GM12878 (cell line): ENCODE measurements at regions not wholly inside any gene's neighbourhood (a gene's known extent, or its start where the extent isn't known, plus 50 kb on each side); places are given as distances from the start of the nearest gene placed in this dataset.

Experiments
- ATAC-seq: fragments of 200-7000 bp; cut with Tn5 transposase; 3 replicates; pipeline ENCODE4 v1.9.1; 2020; ENCODE audit warnings: mild to moderate bottlenecking, moderate library complexity
- BruUV-seq: library from RNA; stranded (reverse); fragments of 400-500 nt; replicated peaks from 2 replicates; lab custom pipeline; 2021; lab: Mats Ljungman, UMichigan
- CTCF ChIA-PET: fragments of 300-600 bp; sonication (Branson Sonifier 250); formaldehyde crosslinking; extraction: SDS; loops from one replicate; lab custom pipeline; 2021; ENCODE audit warnings: inconsistent platforms; lab: Yijun Ruan, JAX
- POLR2A ChIA-PET: fragments of 350-600 bp; formaldehyde crosslinking; extraction: SDS; loops from one replicate; lab custom pipeline; 2021; ENCODE audit warnings: inconsistent platforms; lab: Charles Lee
- RAD21 ChIA-PET: fragments of 300-600 bp; sonication (Branson Sonifier 250); formaldehyde crosslinking; loops from one replicate; lab custom pipeline; 2023; ENCODE audit warnings: antibody characterized with exemption; ENCODE audit not compliant: unreplicated experiment; lab: Charles Lee
- SMC1A ChIA-PET: fragments of 300-600 bp; sonication (Branson Sonifier 250); formaldehyde crosslinking; loops from one replicate; lab custom pipeline; 2023; ENCODE audit not compliant: unreplicated experiment, uncharacterized antibody; lab: Charles Lee
- DNase-seq: peaks from one replicate; pipeline ENCODE4 v3.0.0-alpha.2; 2011; ENCODE audit warnings: low read depth, low spot score
- FAIRE-seq: peaks from 3 replicates; lab custom pipeline; 2011; peaks lifted over from hg19 to GRCh38; lab: Jason Lieb, UNC
- H2AFZ ChIP-seq: 2 replicates; pipeline ENCODE4 v1.6.0; 2011; ENCODE audit warnings: low read depth, low read length, control low read depth; ENCODE audit not compliant: control insufficient read depth
- H3K27ac ChIP-seq: 2 replicates; pipeline ENCODE4 v1.5.1; 2011; ENCODE audit warnings: control low read depth; ENCODE audit not compliant: control insufficient read depth, insufficient read depth
- H3K27me3 ChIP-seq, 2 experiments: replicated peaks in 1 of 2; 2 replicates each; pipeline versions ENCODE4 v1.6.0 to v1.6.1; 2011; ENCODE audit warnings: low read length in 1 of 2; ENCODE audit not compliant: control insufficient read depth in 2 of 2, insufficient read depth in 2 of 2
- H3K36me3 ChIP-seq, 2 experiments: 2 replicates each; pipeline ENCODE4 v1.5.1; 2011; ENCODE audit warnings: low read length in 1 of 2; ENCODE audit not compliant: control insufficient read depth in 2 of 2, insufficient read depth in 2 of 2
- H3K4me1 ChIP-seq: 2 replicates; pipeline ENCODE4 v1.6.1; 2011; ENCODE audit warnings: mild to moderate bottlenecking, low read length, moderate library complexity, mixed read lengths; ENCODE audit not compliant: control insufficient read depth, insufficient read depth
- H3K4me2 ChIP-seq: 2 replicates; pipeline ENCODE4 v1.6.0; 2011; ENCODE audit warnings: control low read depth; ENCODE audit not compliant: control insufficient read depth, insufficient read depth
- H3K4me3 ChIP-seq: fragments of 200-600 bp; sonication (generic); 2 replicates; pipeline ENCODE4 v1.5.1; 2016
- H3K79me2 ChIP-seq: 2 replicates; pipeline ENCODE4 v1.6.0; 2011; ENCODE audit warnings: low read length; ENCODE audit not compliant: control insufficient read depth, insufficient read depth
- H3K9ac ChIP-seq: 2 replicates; pipeline ENCODE4 v1.8.0; 2011; ENCODE audit warnings: low read length, control low read depth, mixed read lengths; ENCODE audit not compliant: control insufficient read depth, insufficient read depth
- H3K9me3 ChIP-seq: replicated peaks from 3 replicates; pipeline ENCODE4 v1.5.1; 2011; ENCODE audit warnings: mild to moderate bottlenecking, low read length; ENCODE audit not compliant: control insufficient read depth, insufficient read depth
- H4K20me1 ChIP-seq: 2 replicates; pipeline ENCODE4 v1.6.0; 2011; ENCODE audit not compliant: control insufficient read depth, insufficient read depth
- ASH2L ChIP-seq: fragments of 300-600, 200-600 bp; sonication (generic); IDR thresholded peaks from 2 replicates; pipeline ENCODE4 v1.6.1; 2017; ENCODE audit warnings: low read depth, mild to moderate bottlenecking, borderline replicate concordance
- ATF2 ChIP-seq: IDR thresholded peaks from 2 replicates; pipeline ENCODE4 v1.6.1; 2012; ENCODE audit warnings: low read length, inconsistent platforms
- BCL11A ChIP-seq: IDR thresholded peaks from 2 replicates; pipeline ENCODE4 v1.6.1; 2011; ENCODE audit warnings: low read depth, low read length
- BCLAF1 ChIP-seq: fragments of 450-650 bp; IDR thresholded peaks from 2 replicates; pipeline ENCODE4 v1.6.1; 2017; ENCODE audit warnings: antibody characterized with exemption, mild to moderate bottlenecking, moderate library complexity
- CEBPB ChIP-seq, 2 experiments: fragments of 150-350 bp in 1 of 2; IDR thresholded peaks; 2 replicates each; pipeline ENCODE4 v1.6.1; 2012 to 2014; ENCODE audit warnings: low read depth in 2 of 2, low read length in 2 of 2, borderline replicate concordance in 1 of 2, inconsistent platforms in 1 of 2
- EED ChIP-seq: sonication (generic); IDR thresholded peaks from 2 replicates; pipeline ENCODE4 v1.6.1; 2016; ENCODE audit warnings: antibody characterized with exemption, low read depth
- FOXM1 ChIP-seq: IDR thresholded peaks from 2 replicates; pipeline ENCODE4 v1.6.1; 2012; ENCODE audit warnings: low read depth, mild to moderate bottlenecking, inconsistent platforms, low read length, moderate library complexity
- NFIC ChIP-seq: IDR thresholded peaks from 2 replicates; pipeline ENCODE4 v1.6.1; 2012; ENCODE audit warnings: low read depth, mild to moderate bottlenecking, inconsistent platforms, low read length, moderate library complexity
- NFYA ChIP-seq: IDR thresholded peaks from 2 replicates; pipeline ENCODE4 v1.6.1; 2011; ENCODE audit warnings: low read depth, mild to moderate bottlenecking, low read length, improper control_type of control experiment, borderline replicate concordance
- NFYB ChIP-seq: IDR thresholded peaks from 2 replicates; pipeline ENCODE4 v1.6.1; 2011; ENCODE audit warnings: low read depth, mild to moderate bottlenecking, low read length, improper control_type of control experiment, moderate library complexity; ENCODE audit not compliant: insufficient read depth
- RB1 ChIP-seq: fragments of 450-650 bp; formaldehyde crosslinking; IDR thresholded peaks from 2 replicates; pipeline ENCODE4 v1.6.1; 2017; ENCODE audit warnings: mild to moderate bottlenecking, borderline replicate concordance
- RBBP5 ChIP-seq: fragments of 200-600 bp; sonication (generic); conservative IDR thresholded peaks from 2 replicates; pipeline ENCODE4 v1.6.1; 2016
- SMARCA5 ChIP-seq: fragments of 450-650 bp; IDR thresholded peaks from 2 replicates; pipeline ENCODE4 v1.6.1; 2017; ENCODE audit warnings: mild to moderate bottlenecking
- SREBF2 ChIP-seq: IDR thresholded peaks from 2 replicates; pipeline ENCODE4 v1.6.1; 2012; ENCODE audit warnings: mild to moderate bottlenecking, low read length
- YY1 ChIP-seq: IDR thresholded peaks from 2 replicates; pipeline ENCODE4 v1.6.1; 2011; ENCODE audit warnings: low read depth, mild to moderate bottlenecking, low read length
- ZNF217 ChIP-seq: fragments of 450-650 bp; IDR thresholded peaks from 2 replicates; pipeline ENCODE4 v1.6.1; 2017; ENCODE audit warnings: antibody characterized with exemption, mild to moderate bottlenecking
- WGBS: methylation state at CpG from one replicate; pipeline ENCODE4 v1.1.6; 2016; ENCODE audit warnings: low lambda C conversion rate; ENCODE audit not compliant: insufficient replicate concordance, insufficient coverage; ENCODE audit errors: missing lambda C conversion rate; 5-methylcytosine and 5-hydroxymethylcytosine counted together
- in situ Hi-C: fragments of 300-500 bp; cut with MboI; formaldehyde crosslinking; loops from 9 replicates; pipeline ENCODE4 v1.14.3; 2018; ENCODE audit warnings: mixed read lengths
- intact Hi-C: fragments of 100-400 bp; cut with micrococcal nuclease; formaldehyde crosslinking; loops from one replicate; pipeline ENCODE4 v1.14.2; 2022; ENCODE audit not compliant: unreplicated experiment
- TF ChIP-seq, protein P1 (sequence below), 3 experiments: IDR thresholded peaks in 2 of 3; conservative IDR thresholded peaks in 1 of 3; 2 replicates each; pipeline ENCODE4 v1.5.1; 2011; ENCODE audit warnings: low read depth in 3 of 3, low read length in 3 of 3, mild to moderate bottlenecking in 3 of 3, control low read depth in 2 of 3, moderate library complexity in 2 of 3, inconsistent platforms in 1 of 3, mixed read lengths in 1 of 3; ENCODE audit not compliant: control insufficient read depth in 2 of 3, insufficient read depth in 1 of 3; ENCODE audit errors: extremely low read depth in 1 of 3
- TF ChIP-seq, protein P2 (sequence below): IDR thresholded peaks from 2 replicates; pipeline ENCODE4 v1.6.1; 2012; ENCODE audit warnings: low read depth, low read length, improper control_type of control experiment

- Histone ChIP-seq H4K20me1 (no peaks in the 10 kb centered on the region), H3K36me3 (no peaks in the 10 kb centered on the region), H3K4me3 (no peak overlapping the region), H3K4me1 (no peaks in the 10 kb centered on the region), H3K27me3 (no peaks in the 10 kb centered on the region), H3K9ac (no peak overlapping the region), H3K9me3 (no peaks in the 10 kb centered on the region; the same call in 2 of the 3 replicates), H2AFZ (no peak overlapping the region), H3K4me2 (no peak overlapping the region), H3K27ac (no peak overlapping the region), H3K79me2 (no peaks in the 10 kb centered on the region)
- intact Hi-C loops = no loop called here
- in situ Hi-C loops = no loop called here
- no TSS peak for BruUV-seq
- ChIA-PET CTCF (no interaction called here), SMC1A (no interaction called here), RAD21 (interaction anchor here (0.6 kb wide), 1 partner anchor 1623 kb away, joined by 4 read pairs; no protein-coding TSS in a partner anchor), POLR2A (no interaction called here)
- DNase-seq = no peak
- FAIRE-seq = no peak
- no peak for ATAC-seq
- WGBS = 41% methylated on average over 2 of the region's 2 CpGs
- no peak for TF ChIP-seq ATF2
- no peak for TF ChIP-seq RB1
- TF ChIP-seq, protein P1, sequence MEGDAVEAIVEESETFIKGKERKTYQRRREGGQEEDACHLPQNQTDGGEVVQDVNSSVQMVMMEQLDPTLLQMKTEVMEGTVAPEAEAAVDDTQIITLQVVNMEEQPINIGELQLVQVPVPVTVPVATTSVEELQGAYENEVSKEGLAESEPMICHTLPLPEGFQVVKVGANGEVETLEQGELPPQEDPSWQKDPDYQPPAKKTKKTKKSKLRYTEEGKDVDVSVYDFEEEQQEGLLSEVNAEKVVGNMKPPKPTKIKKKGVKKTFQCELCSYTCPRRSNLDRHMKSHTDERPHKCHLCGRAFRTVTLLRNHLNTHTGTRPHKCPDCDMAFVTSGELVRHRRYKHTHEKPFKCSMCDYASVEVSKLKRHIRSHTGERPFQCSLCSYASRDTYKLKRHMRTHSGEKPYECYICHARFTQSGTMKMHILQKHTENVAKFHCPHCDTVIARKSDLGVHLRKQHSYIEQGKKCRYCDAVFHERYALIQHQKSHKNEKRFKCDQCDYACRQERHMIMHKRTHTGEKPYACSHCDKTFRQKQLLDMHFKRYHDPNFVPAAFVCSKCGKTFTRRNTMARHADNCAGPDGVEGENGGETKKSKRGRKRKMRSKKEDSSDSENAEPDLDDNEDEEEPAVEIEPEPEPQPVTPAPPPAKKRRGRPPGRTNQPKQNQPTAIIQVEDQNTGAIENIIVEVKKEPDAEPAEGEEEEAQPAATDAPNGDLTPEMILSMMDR (IDR thresholded peaks at IDR 0.05 in 2 of 3, conservative IDR thresholded peaks at IDR 0.05 in 1 of 3; ENCODE audit: control insufficient read depth in 2 of 3, extremely low read depth in 1 of 3, insufficient read depth in 1 of 3, low read depth in 3 of 3, low read length in 3 of 3) = no peak
- TF ChIP-seq, protein P2, sequence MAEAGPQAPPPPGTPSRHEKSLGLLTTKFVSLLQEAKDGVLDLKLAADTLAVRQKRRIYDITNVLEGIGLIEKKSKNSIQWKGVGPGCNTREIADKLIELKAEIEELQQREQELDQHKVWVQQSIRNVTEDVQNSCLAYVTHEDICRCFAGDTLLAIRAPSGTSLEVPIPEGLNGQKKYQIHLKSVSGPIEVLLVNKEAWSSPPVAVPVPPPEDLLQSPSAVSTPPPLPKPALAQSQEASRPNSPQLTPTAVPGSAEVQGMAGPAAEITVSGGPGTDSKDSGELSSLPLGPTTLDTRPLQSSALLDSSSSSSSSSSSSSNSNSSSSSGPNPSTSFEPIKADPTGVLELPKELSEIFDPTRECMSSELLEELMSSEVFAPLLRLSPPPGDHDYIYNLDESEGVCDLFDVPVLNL = no peak
- no peak for TF ChIP-seq ASH2L
- no peak for TF ChIP-seq NFYA
- TF ChIP-seq NFYB = no peak
- no peak for TF ChIP-seq YY1
- TF ChIP-seq RBBP5 = no peak
- TF ChIP-seq BCL11A = no peak
- no peak for TF ChIP-seq EED
- TF ChIP-seq SREBF2 = no peak
- no peak for TF ChIP-seq SMARCA5
- TF ChIP-seq ZNF217 = no peak
- no peak for TF ChIP-seq FOXM1
- TF ChIP-seq BCLAF1 = no peak
- no peak for TF ChIP-seq CEBPB (IDR thresholded peaks at IDR 0.05; ENCODE audit: borderline replicate concordance in 1 of 2, low read depth in 2 of 2, low read length in 2 of 2)
- TF ChIP-seq NFIC = no peak
Measured at GRCh38 chr5:86735370-86735769, 117.6 kb downstream of the COX7C start.
